ENCODE measurements at regions not wholly inside any gene's neighbourhood (a gene's known extent, or its start where the extent isn't known, plus 50 kb on each side); places are given as distances from the start of the nearest gene placed in this dataset.

DNA sequence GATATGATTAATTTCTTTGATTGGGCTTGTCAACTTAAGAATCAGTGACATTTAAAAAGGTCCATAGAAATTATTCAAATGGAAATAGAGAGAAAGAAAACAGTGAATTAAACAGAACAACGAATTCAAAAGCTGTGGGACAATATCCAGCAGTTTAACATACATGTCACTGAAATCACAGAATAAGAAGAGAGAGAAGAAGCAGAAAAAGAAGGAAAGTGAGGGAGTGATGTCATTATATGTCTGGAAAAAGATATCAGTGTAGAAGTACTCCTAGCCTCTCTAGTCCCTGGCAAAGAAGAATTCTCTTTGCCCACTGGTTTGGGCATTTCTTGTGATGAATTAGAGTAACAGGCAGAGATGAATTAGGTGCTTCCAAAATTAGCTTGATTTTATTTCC is 109.2 kb upstream of the ABCA1 start:
- Histone ChIP-seq H3K79me2 (replicated peaks; ENCODE audit: insufficient read depth, low read length) (no peaks in the 10 kb centered on the region), H3F3A (ENCODE audit: insufficient read depth, low read length, poor library complexity, severe bottlenecking) (no peaks in the 10 kb centered on the region), H3K4me2 (ENCODE audit: low read length) (no peak overlapping the region), H3K4me3 (ENCODE audit: low read length) (no peak overlapping the region), H3K27me3 (ENCODE audit: insufficient read depth, low read depth, low read length) (no peaks in the 10 kb centered on the region), H3K9ac (ENCODE audit: low read length) (no peak overlapping the region), H4K20me1 (ENCODE audit: insufficient read depth) (no peaks in the 10 kb centered on the region), H2AFZ (ENCODE audit: low read depth, low read length) (no peak overlapping the region), H3K9me3 (ENCODE audit: low read length) (no peaks in the 10 kb centered on the region), H3K27ac (ENCODE audit: low read length) (no peak overlapping the region), H3K9me2 (ENCODE audit: insufficient read depth, low read length) (no peaks in the 10 kb centered on the region), H3K36me3 (ENCODE audit: insufficient read depth, low read length) (no peaks in the 10 kb centered on the region)
- TF ChIP-seq EP300 (conservative IDR thresholded peaks at IDR 0.05; ENCODE audit: poor library complexity, severe bottlenecking): no peak
- TF ChIP-seq EZH2 (IDR thresholded peaks at IDR 0.05; ENCODE audit: borderline replicate concordance, insufficient read depth, low read length, poor library complexity, severe bottlenecking): no peak
- TF ChIP-seq POLR2AphosphoS5 (IDR thresholded peaks at IDR 0.05): no peak
- TF ChIP-seq SMC3 (conservative IDR thresholded peaks at IDR 0.05; ENCODE audit: poor library complexity): no peak
- TF ChIP-seq RAD21 (conservative IDR thresholded peaks at IDR 0.05): no peak
- TF ChIP-seq MXI1 (conservative IDR thresholded peaks at IDR 0.05; ENCODE audit: poor library complexity, severe bottlenecking): no peak
- TF ChIP-seq TAF1 (IDR thresholded peaks at IDR 0.05; ENCODE audit: low read depth): no peak

DNA sequence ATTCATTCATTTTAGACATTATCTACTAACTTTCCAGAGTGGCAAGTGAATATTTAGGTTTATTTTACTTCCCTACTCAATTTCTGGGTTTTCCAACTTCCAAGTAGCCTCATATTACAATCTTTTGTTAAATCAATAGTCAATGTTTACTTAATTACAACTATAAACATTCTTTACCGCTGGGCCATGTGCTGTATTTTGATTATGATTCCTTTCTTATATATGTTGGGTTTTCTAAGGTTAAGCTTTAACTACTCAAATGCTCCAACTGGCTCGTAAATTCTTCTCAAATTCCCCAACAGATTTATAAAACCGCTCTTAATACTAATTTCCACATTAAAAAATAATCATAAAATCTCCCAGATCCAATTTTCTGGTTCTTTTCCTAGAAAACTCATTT is 110.1 kb upstream of the ABCA1 start:
- Histone ChIP-seq H3K79me2 (replicated peaks; ENCODE audit: insufficient read depth, low read length) (no peaks in the 10 kb centered on the region), H4K20me1 (ENCODE audit: insufficient read depth) (no peaks in the 10 kb centered on the region), H3K9ac (ENCODE audit: low read length) (no peak overlapping the region), H3K36me3 (ENCODE audit: insufficient read depth, low read length) (no peaks in the 10 kb centered on the region), H3K9me2 (ENCODE audit: insufficient read depth, low read length) (no peaks in the 10 kb centered on the region), H2AFZ (ENCODE audit: low read depth, low read length) (no peak overlapping the region), H3F3A (ENCODE audit: insufficient read depth, low read length, poor library complexity, severe bottlenecking) (no peaks in the 10 kb centered on the region), H3K27ac (ENCODE audit: low read length) (no peak overlapping the region), H3K4me2 (ENCODE audit: low read length) (no peak overlapping the region), H3K9me3 (ENCODE audit: low read length) (no peaks in the 10 kb centered on the region), H3K27me3 (ENCODE audit: insufficient read depth, low read depth, low read length) (no peaks in the 10 kb centered on the region), H3K4me3 (ENCODE audit: low read length) (no peak overlapping the region)
- TF ChIP-seq MXI1 (conservative IDR thresholded peaks at IDR 0.05; ENCODE audit: poor library complexity, severe bottlenecking): no peak
- no peak for TF ChIP-seq EZH2 (IDR thresholded peaks at IDR 0.05; ENCODE audit: borderline replicate concordance, insufficient read depth, low read length, poor library complexity, severe bottlenecking)
- TF ChIP-seq, protein P1, sequence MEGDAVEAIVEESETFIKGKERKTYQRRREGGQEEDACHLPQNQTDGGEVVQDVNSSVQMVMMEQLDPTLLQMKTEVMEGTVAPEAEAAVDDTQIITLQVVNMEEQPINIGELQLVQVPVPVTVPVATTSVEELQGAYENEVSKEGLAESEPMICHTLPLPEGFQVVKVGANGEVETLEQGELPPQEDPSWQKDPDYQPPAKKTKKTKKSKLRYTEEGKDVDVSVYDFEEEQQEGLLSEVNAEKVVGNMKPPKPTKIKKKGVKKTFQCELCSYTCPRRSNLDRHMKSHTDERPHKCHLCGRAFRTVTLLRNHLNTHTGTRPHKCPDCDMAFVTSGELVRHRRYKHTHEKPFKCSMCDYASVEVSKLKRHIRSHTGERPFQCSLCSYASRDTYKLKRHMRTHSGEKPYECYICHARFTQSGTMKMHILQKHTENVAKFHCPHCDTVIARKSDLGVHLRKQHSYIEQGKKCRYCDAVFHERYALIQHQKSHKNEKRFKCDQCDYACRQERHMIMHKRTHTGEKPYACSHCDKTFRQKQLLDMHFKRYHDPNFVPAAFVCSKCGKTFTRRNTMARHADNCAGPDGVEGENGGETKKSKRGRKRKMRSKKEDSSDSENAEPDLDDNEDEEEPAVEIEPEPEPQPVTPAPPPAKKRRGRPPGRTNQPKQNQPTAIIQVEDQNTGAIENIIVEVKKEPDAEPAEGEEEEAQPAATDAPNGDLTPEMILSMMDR (IDR thresholded peaks at IDR 0.05; ENCODE audit: poor library complexity, severe bottlenecking): no peak
- TF ChIP-seq SMC3 (conservative IDR thresholded peaks at IDR 0.05; ENCODE audit: poor library complexity): no peak
- no peak for TF ChIP-seq POLR2AphosphoS5 (IDR thresholded peaks at IDR 0.05)
- TF ChIP-seq TAF1 (IDR thresholded peaks at IDR 0.05; ENCODE audit: low read depth): no peak
- TF ChIP-seq, protein P2, sequence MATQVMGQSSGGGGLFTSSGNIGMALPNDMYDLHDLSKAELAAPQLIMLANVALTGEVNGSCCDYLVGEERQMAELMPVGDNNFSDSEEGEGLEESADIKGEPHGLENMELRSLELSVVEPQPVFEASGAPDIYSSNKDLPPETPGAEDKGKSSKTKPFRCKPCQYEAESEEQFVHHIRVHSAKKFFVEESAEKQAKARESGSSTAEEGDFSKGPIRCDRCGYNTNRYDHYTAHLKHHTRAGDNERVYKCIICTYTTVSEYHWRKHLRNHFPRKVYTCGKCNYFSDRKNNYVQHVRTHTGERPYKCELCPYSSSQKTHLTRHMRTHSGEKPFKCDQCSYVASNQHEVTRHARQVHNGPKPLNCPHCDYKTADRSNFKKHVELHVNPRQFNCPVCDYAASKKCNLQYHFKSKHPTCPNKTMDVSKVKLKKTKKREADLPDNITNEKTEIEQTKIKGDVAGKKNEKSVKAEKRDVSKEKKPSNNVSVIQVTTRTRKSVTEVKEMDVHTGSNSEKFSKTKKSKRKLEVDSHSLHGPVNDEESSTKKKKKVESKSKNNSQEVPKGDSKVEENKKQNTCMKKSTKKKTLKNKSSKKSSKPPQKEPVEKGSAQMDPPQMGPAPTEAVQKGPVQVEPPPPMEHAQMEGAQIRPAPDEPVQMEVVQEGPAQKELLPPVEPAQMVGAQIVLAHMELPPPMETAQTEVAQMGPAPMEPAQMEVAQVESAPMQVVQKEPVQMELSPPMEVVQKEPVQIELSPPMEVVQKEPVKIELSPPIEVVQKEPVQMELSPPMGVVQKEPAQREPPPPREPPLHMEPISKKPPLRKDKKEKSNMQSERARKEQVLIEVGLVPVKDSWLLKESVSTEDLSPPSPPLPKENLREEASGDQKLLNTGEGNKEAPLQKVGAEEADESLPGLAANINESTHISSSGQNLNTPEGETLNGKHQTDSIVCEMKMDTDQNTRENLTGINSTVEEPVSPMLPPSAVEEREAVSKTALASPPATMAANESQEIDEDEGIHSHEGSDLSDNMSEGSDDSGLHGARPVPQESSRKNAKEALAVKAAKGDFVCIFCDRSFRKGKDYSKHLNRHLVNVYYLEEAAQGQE (IDR thresholded peaks at IDR 0.05; ENCODE audit: borderline replicate concordance): no peak
